ENCODE measurements at regions not wholly inside any gene's neighbourhood (a gene's known extent, or its start where the extent isn't known, plus 50 kb on each side); places are given as distances from the start of the nearest gene placed in this dataset.

- TF ChIP-seq CTCF (conservative IDR thresholded peaks at IDR 0.05; ENCODE audit: low read depth, low read length): no peak
- no peak for TF ChIP-seq ELK1 (IDR thresholded peaks at IDR 0.05; ENCODE audit: borderline replicate concordance, low read depth, low read length)
- TF ChIP-seq POLR2A (IDR thresholded peaks at IDR 0.05; ENCODE audit: low read depth, low read length): no peak
- no peak for TF ChIP-seq RAD21 (IDR thresholded peaks at IDR 0.05; ENCODE audit: low read length)
- TF ChIP-seq MXI1 (IDR thresholded peaks at IDR 0.05; ENCODE audit: borderline replicate concordance, low read depth, low read length): no peak
- no peak for TF ChIP-seq RCOR1 (IDR thresholded peaks at IDR 0.05; ENCODE audit: insufficient replicate concordance, low read length)
- no peak for TF ChIP-seq CHD1 (IDR thresholded peaks at IDR 0.05; ENCODE audit: low read depth, low read length)
- TF ChIP-seq FOS (IDR thresholded peaks at IDR 0.05; ENCODE audit: low read depth, low read length): no peak
- TF ChIP-seq, protein P1, sequence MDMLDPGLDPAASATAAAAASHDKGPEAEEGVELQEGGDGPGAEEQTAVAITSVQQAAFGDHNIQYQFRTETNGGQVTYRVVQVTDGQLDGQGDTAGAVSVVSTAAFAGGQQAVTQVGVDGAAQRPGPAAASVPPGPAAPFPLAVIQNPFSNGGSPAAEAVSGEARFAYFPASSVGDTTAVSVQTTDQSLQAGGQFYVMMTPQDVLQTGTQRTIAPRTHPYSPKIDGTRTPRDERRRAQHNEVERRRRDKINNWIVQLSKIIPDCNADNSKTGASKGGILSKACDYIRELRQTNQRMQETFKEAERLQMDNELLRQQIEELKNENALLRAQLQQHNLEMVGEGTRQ (IDR thresholded peaks at IDR 0.05; ENCODE audit: low read depth, low read length): no peak
- TF ChIP-seq SMC3 (IDR thresholded peaks at IDR 0.05; ENCODE audit: low read depth, low read length): no peak
Measured at GRCh38 chr11:19647816-19648215, 64.8 kb upstream of the NAV2 start.
